IPS DF 19.7 (cell line): ENCODE measurements at regions not wholly inside any gene's neighbourhood (a gene's known extent, or its start where the extent isn't known, plus 50 kb on each side); places are given as distances from the start of the nearest gene placed in this dataset.
A peak's percentile ranks its signal among the peaks of the same experiment; 100 is the strongest.

ENCODE experiments used
- DNase-seq: peaks from one replicate; pipeline ENCODE4 v3.0.0-alpha.2; 2013; ENCODE audit warnings: low read depth, low spot score

GRCh38 chr9:105861972-105862371 lies 167.6 kb downstream of the TMEM38B start:
- no peak for DNase-seq

GRCh38 chr9:105864248-105864898 lies 170.0 kb downstream of the TMEM38B start:
- DNase-seq: no peak

- DNase-seq: no peak
These were observed 170.9 kb downstream of the TMEM38B start for GRCh38 chr9:105865285-105865684.

- no peak for DNase-seq
These were observed 177.2 kb downstream of the TMEM38B start for GRCh38 chr9:105871540-105871939.

- no peak for DNase-seq
These were observed 179.5 kb downstream of the TMEM38B start for GRCh38 chr9:105873801-105874200.

GRCh38 chr9:105877721-105878120 lies 183.4 kb downstream of the TMEM38B start:
- DNase-seq: no peak

- no peak for DNase-seq
These were observed 184.8 kb downstream of the TMEM38B start for GRCh38 chr9:105879181-105879580.

- DNase-seq: no peak
These were observed 186.2 kb downstream of the TMEM38B start for GRCh38 chr9:105880517-105880916.

- no peak for DNase-seq
These were observed 186.7 kb downstream of the TMEM38B start for GRCh38 chr9:105881021-105881420.

GRCh38 chr9:105881654-105882349 lies 187.5 kb downstream of the TMEM38B start:
- DNase-seq: peak; percentile 40

- no peak for DNase-seq
These were observed 189.5 kb downstream of the TMEM38B start for GRCh38 chr9:105883847-105884246.

- DNase-seq: no peak
These were observed 190.1 kb downstream of the TMEM38B start for GRCh38 chr9:105884416-105884815.

GRCh38 chr9:105886136-105886535 lies 191.8 kb downstream of the TMEM38B start:
- no peak for DNase-seq

- DNase-seq: no peak
These were observed 193.3 kb downstream of the TMEM38B start for GRCh38 chr9:105887679-105888078.

- DNase-seq: no peak
These were observed 195.9 kb downstream of the TMEM38B start for GRCh38 chr9:105890046-105890822.

- DNase-seq: no peak
These were observed 205.8 kb downstream of the TMEM38B start for GRCh38 chr9:105900123-105900522.

GRCh38 chr9:105901514-105902109 lies 207.3 kb downstream of the TMEM38B start:
- no peak for DNase-seq

GRCh38 chr9:105908069-105908468 lies 213.7 kb downstream of the TMEM38B start:
- DNase-seq: no peak

GRCh38 chr9:105911104-105911911 lies 217.0 kb downstream of the TMEM38B start:
- peak; percentile 92 for DNase-seq

GRCh38 chr9:105912157-105912862 lies 218.0 kb downstream of the TMEM38B start:
- no peak for DNase-seq
